Body of pancreas (tissue), 4 donors: ENCODE measurements at regions not wholly inside any gene's neighbourhood (a gene's known extent, or its start where the extent isn't known, plus 50 kb on each side); places are given as distances from the start of the nearest gene placed in this dataset.

ENCODE experiments used
- ATAC-seq: fragments of 150-250 bp; one replicate; pipeline ENCODE4 v1.9.1; 2016
- DNase-seq, 4 donors: peaks; one replicate each; pipeline ENCODE4 v3.0.0-alpha.2; 2019
- H3K27ac ChIP-seq, 4 donors: fragments of 200-600 bp; sonication (generic); 1 replicate in 3 of 4; 2 replicates in 1 of 4; pipeline versions ENCODE4 v1.5.1 to v1.6.1; 2016 to 2019; ENCODE audit warnings: mild to moderate bottlenecking in 1 of 4, mixed read lengths in 1 of 4, moderate library complexity in 1 of 4
- H3K27me3 ChIP-seq, 2 donors: fragments of 200-600 bp; sonication (generic); one replicate each; pipeline ENCODE4 v1.6.0; 2016; ENCODE audit warnings: mild to moderate bottlenecking in 1 of 2
- H3K36me3 ChIP-seq, 2 donors: fragments of 200-600 bp; sonication (generic); replicated peaks in 1 of 2; 2 replicates each; pipeline ENCODE4 v1.5.1; 2016; ENCODE audit warnings: low read depth in 2 of 2; ENCODE audit not compliant: insufficient read depth in 1 of 2
- H3K4me1 ChIP-seq: fragments of 200-600 bp; sonication (generic); one replicate; pipeline ENCODE4 v1.6.0; 2016
- H3K4me3 ChIP-seq, 2 donors: fragments of 200-600 bp; sonication (generic); 1 replicate in 1 of 2; 2 replicates in 1 of 2; pipeline ENCODE4 v1.5.1; 2016 to 2019
- H3K9me3 ChIP-seq, 3 donors: fragments of 200-600 bp; sonication (generic); 1 replicate in 2 of 3; 2 replicates in 1 of 3; pipeline ENCODE4 v1.5.1; 2016
- POLR2A ChIP-seq, 3 donors: fragments of 450-650 bp; IDR thresholded peaks; one replicate each; pipeline ENCODE4 v1.6.1; 2016; ENCODE audit warnings: antibody characterized with exemption in 3 of 3, mild to moderate bottlenecking in 2 of 3
- WGBS, 2 donors: methylation state at CpG; one replicate each; pipeline ENCODE4 v1.1.5; 2017; 5-methylcytosine and 5-hydroxymethylcytosine counted together
- intact Hi-C: fragments of 100-400 bp; cut with DNase I; formaldehyde crosslinking; loops from one replicate; pipeline ENCODE4 v1.15.1; 2023
- TF ChIP-seq, protein P1 (sequence below), 7 experiments: fragments of 450-650 bp in 4 of 7; fragments of 200-600 bp in 3 of 7; sonication (generic) in 3 of 7; IDR thresholded peaks; one replicate each; pipeline ENCODE4 v1.5.1; 2016 to 2019; ENCODE audit warnings: antibody characterized with exemption in 7 of 7

GRCh38 chr11:113615098-113615497, 91.0 kb downstream of the TMPRSS5 start:
- no peak for ATAC-seq
- no peak for DNase-seq
- Histone ChIP-seq H3K36me3 (no peaks in the 10 kb centered on the region), H3K27me3 (no peaks in the 10 kb centered on the region), H3K9me3 (no peaks in the 10 kb centered on the region), H3K4me3 (no peak overlapping the region), H3K4me1 (no peaks in the 10 kb centered on the region), H3K27ac (no peak overlapping the region)
- intact Hi-C loops: no loop called here
- 26 to 36% methylated on average over 3 of the region's 3 CpGs for WGBS, 2 donors
- no peak for TF ChIP-seq POLR2A (IDR thresholded peaks at IDR 0.05)
- TF ChIP-seq, protein P1, sequence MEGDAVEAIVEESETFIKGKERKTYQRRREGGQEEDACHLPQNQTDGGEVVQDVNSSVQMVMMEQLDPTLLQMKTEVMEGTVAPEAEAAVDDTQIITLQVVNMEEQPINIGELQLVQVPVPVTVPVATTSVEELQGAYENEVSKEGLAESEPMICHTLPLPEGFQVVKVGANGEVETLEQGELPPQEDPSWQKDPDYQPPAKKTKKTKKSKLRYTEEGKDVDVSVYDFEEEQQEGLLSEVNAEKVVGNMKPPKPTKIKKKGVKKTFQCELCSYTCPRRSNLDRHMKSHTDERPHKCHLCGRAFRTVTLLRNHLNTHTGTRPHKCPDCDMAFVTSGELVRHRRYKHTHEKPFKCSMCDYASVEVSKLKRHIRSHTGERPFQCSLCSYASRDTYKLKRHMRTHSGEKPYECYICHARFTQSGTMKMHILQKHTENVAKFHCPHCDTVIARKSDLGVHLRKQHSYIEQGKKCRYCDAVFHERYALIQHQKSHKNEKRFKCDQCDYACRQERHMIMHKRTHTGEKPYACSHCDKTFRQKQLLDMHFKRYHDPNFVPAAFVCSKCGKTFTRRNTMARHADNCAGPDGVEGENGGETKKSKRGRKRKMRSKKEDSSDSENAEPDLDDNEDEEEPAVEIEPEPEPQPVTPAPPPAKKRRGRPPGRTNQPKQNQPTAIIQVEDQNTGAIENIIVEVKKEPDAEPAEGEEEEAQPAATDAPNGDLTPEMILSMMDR (IDR thresholded peaks at IDR 0.05): no peak

- no peak overlapping the region for H3K4me3 ChIP-seq
- no peak overlapping the region for H3K27ac ChIP-seq
- WGBS, 2 donors: 56 to 70% methylated on average over 2 of the region's 2 CpGs
- no peaks in the 10 kb centered on the region for H3K9me3 ChIP-seq
- H3K36me3 ChIP-seq: no peaks in the 10 kb centered on the region
- no peaks in the 10 kb centered on the region for H3K27me3 ChIP-seq
- no peaks in the 10 kb centered on the region for H3K4me1 ChIP-seq
- intact Hi-C loops: no loop called here
- no peak for TF ChIP-seq POLR2A (IDR thresholded peaks at IDR 0.05)
- TF ChIP-seq, protein P1 (IDR thresholded peaks at IDR 0.05): no peak
- DNase-seq (no peak), ATAC-seq (no peak)
Measured at GRCh38 chr11:113614097-113614496, 92.0 kb downstream of the TMPRSS5 start.

DNA sequence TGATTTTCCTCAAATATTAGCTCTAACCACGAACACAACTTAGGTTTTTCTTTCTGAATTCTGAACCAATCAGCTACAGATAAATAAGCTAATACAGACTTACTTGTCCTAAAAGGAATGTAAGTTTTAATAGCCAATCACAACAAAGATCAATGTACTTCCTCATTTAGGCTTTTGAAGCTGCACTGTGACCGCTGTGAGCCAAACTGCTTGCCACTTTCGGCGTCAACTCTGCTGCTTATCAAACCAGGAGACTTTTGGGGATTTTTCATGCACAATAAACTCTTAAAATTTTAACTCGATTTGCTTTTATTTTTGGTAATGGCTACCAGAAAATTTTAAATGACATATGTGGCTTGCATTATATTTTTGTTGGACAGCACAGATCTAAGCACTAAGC, 92.5 kb downstream of the TMPRSS5 start:
- TF ChIP-seq POLR2A (IDR thresholded peaks at IDR 0.05): no peak
- TF ChIP-seq, protein P1 (IDR thresholded peaks at IDR 0.05): no peak
- H3K9me3 ChIP-seq: no peaks in the 10 kb centered on the region
- intact Hi-C loops: no loop called here
- no peak overlapping the region for H3K4me3 ChIP-seq
- no peak for ATAC-seq
- DNase-seq: no peak
- H3K4me1 ChIP-seq: no peaks in the 10 kb centered on the region
- no peak overlapping the region for H3K27ac ChIP-seq
- 52 to 64% methylated on average over 5 of the region's 5 CpGs for WGBS, 2 donors
- no peaks in the 10 kb centered on the region for H3K36me3 ChIP-seq
- H3K27me3 ChIP-seq: no peaks in the 10 kb centered on the region

DNA sequence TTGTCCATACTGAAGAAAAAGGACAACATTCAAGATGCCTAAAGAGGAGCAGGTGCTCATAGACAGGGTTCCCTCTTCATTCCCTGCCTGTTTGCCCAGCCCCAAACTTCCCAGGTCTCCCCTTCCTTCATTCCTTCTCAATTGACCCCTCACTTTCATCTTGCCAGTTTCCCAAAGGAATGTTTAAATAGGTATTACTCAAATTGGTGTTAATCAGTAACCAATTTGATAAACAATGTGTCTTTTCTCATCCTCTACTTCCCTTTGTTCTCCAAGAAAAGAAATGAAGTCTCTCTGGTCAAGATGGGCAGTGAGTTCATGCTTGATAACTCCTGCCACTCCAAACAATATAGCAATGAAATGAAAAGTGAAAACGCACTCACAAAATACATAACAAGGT, 101.9 kb downstream of the TMPRSS5 start:
- Histone ChIP-seq H3K9me3 (no peaks in the 10 kb centered on the region), H3K27ac (no peak overlapping the region), H3K4me3 (no peak overlapping the region), H3K4me1 (no peaks in the 10 kb centered on the region), H3K27me3 (no peaks in the 10 kb centered on the region), H3K36me3 (no peaks in the 10 kb centered on the region)
- WGBS, 2 donors: 50 to 61% methylated on average over 1 of the region's 1 CpG
- DNase-seq (no peak), ATAC-seq (no peak)
- intact Hi-C loops: no loop called here
- TF ChIP-seq, protein P1 (IDR thresholded peaks at IDR 0.05): no peak
- TF ChIP-seq POLR2A (IDR thresholded peaks at IDR 0.05): no peak

DNA sequence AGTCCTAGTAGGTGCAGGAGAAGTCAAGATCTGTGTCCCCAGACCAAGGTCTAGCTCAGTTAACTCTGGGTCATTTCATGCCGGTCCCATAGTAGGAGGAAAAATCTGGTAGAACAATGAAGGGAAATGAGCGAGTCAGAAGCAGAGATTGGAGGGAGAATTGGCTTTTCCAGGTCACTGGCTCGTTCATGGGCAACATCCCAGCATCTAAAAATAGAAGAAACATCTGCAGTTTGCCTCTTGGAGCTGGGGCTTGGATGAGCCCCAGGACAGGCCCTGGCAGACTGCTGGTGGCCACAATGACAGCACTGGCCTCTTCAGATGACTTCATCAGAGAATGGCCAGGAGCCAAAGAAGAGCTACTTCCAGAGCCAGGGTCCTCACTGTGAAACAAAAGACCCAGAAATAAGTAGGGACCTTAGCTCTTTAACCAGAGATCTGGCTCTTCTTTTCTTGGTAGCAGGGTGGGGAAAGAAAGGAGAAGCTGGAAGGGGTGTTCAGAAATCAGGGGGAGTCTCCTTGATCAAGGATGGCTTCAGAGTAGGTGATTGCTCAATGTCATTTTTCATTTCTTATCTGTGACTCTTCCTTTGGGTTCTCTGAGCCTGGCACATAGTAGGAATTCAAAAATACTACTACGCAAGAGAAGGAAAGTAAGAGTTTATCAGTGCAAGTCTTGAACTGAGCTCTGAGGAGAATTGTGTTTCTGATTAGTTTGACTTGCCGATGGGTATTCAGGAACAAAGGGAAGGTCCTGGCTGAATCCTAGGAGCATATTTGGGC, 102.6 kb downstream of the TMPRSS5 start:
- 66 to 69% methylated on average over 5 of the region's 5 CpGs for WGBS, 2 donors
- Histone ChIP-seq H3K4me1 (no peaks in the 10 kb centered on the region), H3K36me3 (no peaks in the 10 kb centered on the region), H3K4me3 (no peak overlapping the region), H3K9me3 (no peaks in the 10 kb centered on the region), H3K27me3 (no peaks in the 10 kb centered on the region), H3K27ac (no peak overlapping the region)
- ATAC-seq: no peak
- intact Hi-C loops: no loop called here
- no peak for TF ChIP-seq POLR2A (IDR thresholded peaks at IDR 0.05)
- TF ChIP-seq, protein P1 (IDR thresholded peaks at IDR 0.05): no peak
- DNase-seq: peak in 1 of 4 donors; percentile 11
